22Rv1 (cell line): ENCODE measurements at regions not wholly inside any gene's neighbourhood (a gene's known extent, or its start where the extent isn't known, plus 50 kb on each side); places are given as distances from the start of the nearest gene placed in this dataset.

Experiments
- CTCF ChIP-seq: fragments of 450-650 bp; IDR thresholded peaks from 2 replicates; pipeline ENCODE4 v1.5.1; 2017; ENCODE audit warnings: mild to moderate bottlenecking
- ZFX ChIP-seq: fragments of 450-650 bp; IDR thresholded peaks from 2 replicates; pipeline ENCODE4 v1.6.1; 2017; ENCODE audit warnings: antibody characterized with exemption, borderline replicate concordance

- TF ChIP-seq CTCF (no peak), ZFX (no peak)
Observed at GRCh38 chr13:107600971-107601370, 614.4 kb downstream of the LIG4 start.
